ENCODE measurements at regions not wholly inside any gene's neighbourhood (a gene's known extent, or its start where the extent isn't known, plus 50 kb on each side); places are given as distances from the start of the nearest gene placed in this dataset.
"Not testable (repeated sequence)": the region's sequence is repeated elsewhere in the genome, so short reads cannot be mapped to it uniquely, and the experiment has no call there.

GRCh38 chr6:21939066-21939465 lies 345.5 kb downstream of the SOX4 start:
- not testable (repeated sequence) for DNase-seq (ENCODE audit: extremely low spot score, insufficient read length, low read depth); FAIRE-seq

- DNase-seq (ENCODE audit: extremely low spot score, insufficient read length, low read depth) (no peak), FAIRE-seq (no peak)
Observed at GRCh38 chr6:21941926-21942325, 348.4 kb downstream of the SOX4 start.

GRCh38 chr6:21942897-21943296 lies 349.3 kb downstream of the SOX4 start:
- DNase-seq (ENCODE audit: extremely low spot score, insufficient read length, low read depth): no peak
- no peak for FAIRE-seq

- no peak for DNase-seq (ENCODE audit: extremely low spot score, insufficient read length, low read depth)
- no peak for FAIRE-seq
Observed at GRCh38 chr6:21946298-21946783, 350.5 kb downstream of the PRL start.

GRCh38 chr6:21947227-21947626 lies 349.6 kb downstream of the PRL start:
- not testable (repeated sequence) for FAIRE-seq; DNase-seq (ENCODE audit: extremely low spot score, insufficient read length, low read depth)

- no peak for FAIRE-seq
- DNase-seq (ENCODE audit: extremely low spot score, insufficient read length, low read depth): no peak
Observed at GRCh38 chr6:21947731-21948386, 349.0 kb downstream of the PRL start.

GRCh38 chr6:21949211-21949801 lies 347.5 kb downstream of the PRL start:
- DNase-seq (ENCODE audit: extremely low spot score, insufficient read length, low read depth) (no peak), FAIRE-seq (no peak)

GRCh38 chr6:21952367-21952766 lies 344.5 kb downstream of the PRL start:
- no peak for DNase-seq (ENCODE audit: extremely low spot score, insufficient read length, low read depth)
- FAIRE-seq: no peak

GRCh38 chr6:21953831-21954801 lies 342.7 kb downstream of the PRL start:
- no peak for FAIRE-seq

GRCh38 chr6:21955053-21955595 lies 341.7 kb downstream of the PRL start:
- DNase-seq (ENCODE audit: extremely low spot score, insufficient read length, low read depth): no peak
- FAIRE-seq: no peak

More at GRCh38 chr6:21953831-21954801, 342.7 kb downstream of the PRL start:
- no peak for DNase-seq (ENCODE audit: extremely low spot score, insufficient read length, low read depth)

- FAIRE-seq: no peak
- DNase-seq (ENCODE audit: extremely low spot score, insufficient read length, low read depth): no peak
Observed at GRCh38 chr6:21955951-21956350, 340.9 kb downstream of the PRL start.

GRCh38 chr6:21958428-21958827 lies 338.4 kb downstream of the PRL start:
- FAIRE-seq (no peak), DNase-seq (ENCODE audit: extremely low spot score, insufficient read length, low read depth) (no peak)

GRCh38 chr6:21961226-21961625 lies 335.6 kb downstream of the PRL start:
- FAIRE-seq (no peak), DNase-seq (ENCODE audit: extremely low spot score, insufficient read length, low read depth) (no peak)

- FAIRE-seq (no peak), DNase-seq (ENCODE audit: extremely low spot score, insufficient read length, low read depth) (no peak)
Observed at GRCh38 chr6:21965016-21965415, 331.8 kb downstream of the PRL start.

GRCh38 chr6:21965953-21966539 lies 330.8 kb downstream of the PRL start:
- DNase-seq (ENCODE audit: extremely low spot score, insufficient read length, low read depth) (no peak), FAIRE-seq (no peak)

- DNase-seq (ENCODE audit: extremely low spot score, insufficient read length, low read depth) (no peak), FAIRE-seq (no peak)
Observed at GRCh38 chr6:21967056-21967974, 329.5 kb downstream of the PRL start.

GRCh38 chr6:21968411-21968810 lies 328.4 kb downstream of the PRL start:
- FAIRE-seq: no peak
- no peak for DNase-seq (ENCODE audit: extremely low spot score, insufficient read length, low read depth)

- FAIRE-seq (no peak), DNase-seq (ENCODE audit: extremely low spot score, insufficient read length, low read depth) (no peak)
Observed at GRCh38 chr6:21969192-21969591, 327.6 kb downstream of the PRL start.
